Keratinocyte (primary cell): ENCODE measurements at regions not wholly inside any gene's neighbourhood (a gene's known extent, or its start where the extent isn't known, plus 50 kb on each side); places are given as distances from the start of the nearest gene placed in this dataset.

ENCODE experiments used
- CTCF ChIP-seq, 3 experiments: IDR thresholded peaks in 1 of 3; conservative IDR thresholded peaks in 1 of 3; optimal IDR thresholded peaks in 1 of 3; 2 replicates in 2 of 3; 3 replicates in 1 of 3; pipeline versions ENCODE3 to v1.5.1; 2011; ENCODE audit warnings: low read length in 3 of 3, mild to moderate bottlenecking in 3 of 3, moderate library complexity in 2 of 3, control low read depth in 1 of 3, inconsistent platforms in 1 of 3; ENCODE audit not compliant: insufficient read depth in 2 of 3; ENCODE audit errors: extremely low read depth in 1 of 3
- EZH2 ChIP-seq: IDR thresholded peaks from one replicate; pipeline ENCODE4 v1.6.1; 2012; ENCODE audit warnings: inconsistent platforms, mild to moderate bottlenecking, low read length, moderate library complexity

GRCh38 chr6:14286634-14287428 is 169.3 kb downstream of the CD83 start:
- TF ChIP-seq CTCF (optimal IDR thresholded peaks at IDR 0.05 in 1 of 3, IDR thresholded peaks at IDR 0.05 in 1 of 3, conservative IDR thresholded peaks at IDR 0.05 in 1 of 3; ENCODE audit: extremely low read depth in 1 of 3, insufficient read depth in 2 of 3, low read length in 3 of 3) (no peak), EZH2 (no peak)
